H1 (cell line): ENCODE measurements at regions not wholly inside any gene's neighbourhood (a gene's known extent, or its start where the extent isn't known, plus 50 kb on each side); places are given as distances from the start of the nearest gene placed in this dataset.

Experiments
- CTCF ChIA-PET: fragments of 300-600 bp; sonication (Branson Sonifier 250); formaldehyde crosslinking; loops from one replicate; lab custom pipeline; 2021; ENCODE audit not compliant: partially characterized antibody; lab: Charles Lee
- POLR2A ChIA-PET: fragments of 300-600 bp; sonication (Branson Sonifier 250); formaldehyde crosslinking; loops from one replicate; lab custom pipeline; 2021; ENCODE audit warnings: inconsistent platforms; ENCODE audit not compliant: partially characterized antibody; lab: Charles Lee
- DNase-seq, 2 experiments: peaks; one replicate each; pipeline versions ENCODE4 v3.0.0 to v3.0.0-alpha.2; 2010 to 2022; ENCODE audit warnings: low spot score in 2 of 2, low read depth in 1 of 2, mixed read lengths in 1 of 2
- FAIRE-seq: peaks from 2 replicates; lab custom pipeline; 2011; peaks lifted over from hg19 to GRCh38; lab: Jason Lieb, UNC
- H2AFZ ChIP-seq: 2 replicates; pipeline ENCODE4 v1.8.1; 2012; ENCODE audit warnings: low read length, inconsistent platforms
- H2AK5ac ChIP-seq: 2 replicates; pipeline ENCODE4 v1.6.1; 2013; ENCODE audit warnings: low read depth, low read length
- H2BK120ac ChIP-seq: replicated peaks from 2 replicates; pipeline ENCODE3; 2013; ENCODE audit warnings: low read depth, low read length, inconsistent platforms
- H2BK12ac ChIP-seq: 2 replicates; pipeline ENCODE4 v1.6.1; 2013; ENCODE audit warnings: low read depth, low read length
- H2BK15ac ChIP-seq: 2 replicates; pipeline ENCODE4 v1.6.1; 2013; ENCODE audit warnings: low read length
- H2BK20ac ChIP-seq: 2 replicates; pipeline ENCODE4 v1.6.1; 2013; ENCODE audit warnings: low read length
- H2BK5ac ChIP-seq: 2 replicates; pipeline ENCODE4 v1.6.1; 2013; ENCODE audit warnings: low read depth, low read length
- H3K14ac ChIP-seq: 2 replicates; pipeline ENCODE4 v1.6.1; 2013; ENCODE audit warnings: inconsistent platforms; ENCODE audit not compliant: insufficient read length
- H3K18ac ChIP-seq: 2 replicates; pipeline ENCODE4 v1.6.1; 2013; ENCODE audit warnings: low read length; ENCODE audit errors: extremely low read depth
- H3K23ac ChIP-seq: 2 replicates; pipeline ENCODE4 v1.6.1; 2013; ENCODE audit warnings: inconsistent platforms; ENCODE audit not compliant: insufficient read length
- H3K23me2 ChIP-seq: 2 replicates; pipeline ENCODE4 v1.6.1; 2013; ENCODE audit warnings: low read depth, low read length
- H3K27ac ChIP-seq: 2 replicates; pipeline ENCODE4 v1.6.1; 2011; ENCODE audit warnings: low read depth, low read length, inconsistent platforms
- H3K27me3 ChIP-seq, 4 experiments: replicated peaks in 1 of 4; 1 replicate in 1 of 4; 2 replicates in 3 of 4; pipeline versions ENCODE4 v1.6.1 to v1.8.1; 2011 to 2013; ENCODE audit warnings: low read length in 3 of 4, mild to moderate bottlenecking in 3 of 4, inconsistent platforms in 2 of 4, mixed read lengths in 2 of 4, moderate library complexity in 1 of 4; ENCODE audit not compliant: control insufficient read depth in 3 of 4, insufficient read depth in 3 of 4; ENCODE audit errors: extremely low read depth in 1 of 4
- H3K36me3 ChIP-seq, 4 experiments: 2 replicates each; pipeline versions ENCODE4 v1.6.1 to v1.8.1; 2011 to 2013; ENCODE audit warnings: mild to moderate bottlenecking in 4 of 4, low read length in 3 of 4, moderate library complexity in 2 of 4, control low read depth in 1 of 4, inconsistent platforms in 1 of 4; ENCODE audit not compliant: insufficient read depth in 4 of 4, control insufficient read depth in 2 of 4
- H3K4ac ChIP-seq: replicated peaks from 2 replicates; pipeline ENCODE3; 2013; ENCODE audit warnings: low read length, low read depth, mixed read lengths, inconsistent platforms; ENCODE audit not compliant: insufficient read length
- H3K4me1 ChIP-seq, 4 experiments: replicated peaks in 1 of 4; 1 replicate in 1 of 4; 2 replicates in 3 of 4; pipeline versions ENCODE4 v1.6.1 to v1.8.1; 2011 to 2013; ENCODE audit warnings: low read length in 3 of 4, inconsistent platforms in 2 of 4, mixed read lengths in 1 of 4; ENCODE audit not compliant: insufficient read depth in 4 of 4, control insufficient read depth in 3 of 4
- H3K4me2 ChIP-seq, 2 experiments: 2 replicates each; pipeline versions ENCODE4 v1.6.1 to v1.8.1; 2011 to 2013; ENCODE audit warnings: low read depth in 2 of 2, low read length in 2 of 2, control low read depth in 1 of 2, inconsistent platforms in 1 of 2, mild to moderate bottlenecking in 1 of 2; ENCODE audit not compliant: insufficient read depth in 1 of 2
- H3K4me3 ChIP-seq, 4 experiments: fragments of 200-600, 300-600 bp in 1 of 4; sonication (generic), shearing (Covaris generic), sonication (Bioruptor Twin) in 1 of 4; 2 replicates each; pipeline versions ENCODE4 v1.5.1 to v1.8.1; 2011 to 2016; ENCODE audit warnings: low read length in 4 of 4, low read depth in 3 of 4, control low read depth in 2 of 4, inconsistent platforms in 2 of 4, mild to moderate bottlenecking in 2 of 4, mixed read lengths in 1 of 4, moderate library complexity in 1 of 4; ENCODE audit not compliant: insufficient read depth in 2 of 4; ENCODE audit errors: extremely low read depth in 1 of 4
- H3K56ac ChIP-seq: replicated peaks from 2 replicates; pipeline ENCODE3; 2013; ENCODE audit warnings: low read depth, mild to moderate bottlenecking, mixed read lengths, low read length, inconsistent platforms; ENCODE audit not compliant: insufficient read length
- H3K79me1 ChIP-seq: 2 replicates; pipeline ENCODE4 v1.6.1; 2013; ENCODE audit warnings: low read depth, low read length, control low read depth
- H3K79me2 ChIP-seq, 2 experiments: 2 replicates each; pipeline versions ENCODE4 v1.6.1 to v1.8.1; 2012 to 2013; ENCODE audit warnings: low read length in 2 of 2, mild to moderate bottlenecking in 2 of 2, inconsistent platforms in 1 of 2; ENCODE audit not compliant: insufficient read depth in 2 of 2, control insufficient read depth in 1 of 2
- H3K9ac ChIP-seq, 4 experiments: replicated peaks in 1 of 4; 1 replicate in 1 of 4; 2 replicates in 3 of 4; pipeline versions ENCODE4 v1.6.1 to v1.8.1; 2011 to 2013; ENCODE audit warnings: low read depth in 3 of 4, low read length in 3 of 4, control low read depth in 2 of 4, mild to moderate bottlenecking in 2 of 4, moderate library complexity in 2 of 4, inconsistent platforms in 1 of 4; ENCODE audit errors: extremely low read depth in 1 of 4
- H3K9me3 ChIP-seq, 2 experiments: 2 replicates each; pipeline versions ENCODE4 v1.6.1 to v1.8.1; 2012 to 2013; ENCODE audit warnings: mild to moderate bottlenecking in 2 of 2, moderate library complexity in 2 of 2, control low read depth in 1 of 2, inconsistent platforms in 1 of 2, low read depth in 1 of 2, low read length in 1 of 2, mixed read lengths in 1 of 2; ENCODE audit not compliant: insufficient read depth in 2 of 2
- H4K20me1 ChIP-seq, 2 experiments: replicated peaks in 1 of 2; 2 replicates each; pipeline versions ENCODE3 to v1.8.1; 2011 to 2013; ENCODE audit warnings: inconsistent platforms in 2 of 2, low read length in 2 of 2, mild to moderate bottlenecking in 1 of 2; ENCODE audit not compliant: insufficient read depth in 2 of 2, control insufficient read depth in 1 of 2
- H4K5ac ChIP-seq: 2 replicates; pipeline ENCODE4 v1.6.1; 2013; ENCODE audit warnings: low read length, low read depth, mixed read lengths, inconsistent platforms; ENCODE audit not compliant: insufficient read length
- H4K8ac ChIP-seq: 2 replicates; pipeline ENCODE4 v1.8.0; 2013; ENCODE audit warnings: mild to moderate bottlenecking, moderate library complexity, low read length, inconsistent platforms; ENCODE audit not compliant: insufficient read depth; ENCODE audit errors: extremely low read depth
- H4K91ac ChIP-seq: replicated peaks from 2 replicates; pipeline ENCODE3; 2013; ENCODE audit warnings: low read length, mixed read lengths, inconsistent platforms; ENCODE audit not compliant: insufficient read length
- BACH1 ChIP-seq: IDR thresholded peaks from 2 replicates; pipeline ENCODE4 v1.6.1; 2012; ENCODE audit warnings: low read length, improper control_type of control experiment
- CBX8 ChIP-seq: fragments of 300-800, 300-1000 bp; sonication (generic); IDR thresholded peaks from 2 replicates; pipeline ENCODE4 v1.7.1; 2016; ENCODE audit warnings: low read depth, low read length, borderline replicate concordance
- CTCF ChIP-seq, 3 experiments: IDR thresholded peaks; 1 replicate in 2 of 3; 2 replicates in 1 of 3; pipeline versions ENCODE4 v1.5.1 to v1.6.1; 2011; ENCODE audit warnings: low read length in 3 of 3, mild to moderate bottlenecking in 3 of 3, inconsistent platforms in 2 of 3, low read depth in 1 of 3, moderate library complexity in 1 of 3; ENCODE audit not compliant: insufficient read depth in 1 of 3; ENCODE audit errors: control extremely low read depth in 1 of 3
- GABPA ChIP-seq: IDR thresholded peaks from 2 replicates; pipeline ENCODE4 v1.6.1; 2011; ENCODE audit warnings: mild to moderate bottlenecking, low read length, moderate library complexity, borderline replicate concordance; ENCODE audit not compliant: insufficient read depth
- JUND ChIP-seq: IDR thresholded peaks from 2 replicates; pipeline ENCODE4 v1.6.1; 2011; ENCODE audit warnings: mild to moderate bottlenecking, improper control_type of control experiment, low read length
- POU5F1 ChIP-seq: IDR thresholded peaks from 2 replicates; pipeline ENCODE4 v1.6.1; 2011; ENCODE audit warnings: low read depth, mild to moderate bottlenecking, low read length, moderate library complexity
- RFX5 ChIP-seq: IDR thresholded peaks from 2 replicates; pipeline ENCODE4 v1.6.1; 2011; ENCODE audit warnings: low read depth, low read length, improper control_type of control experiment, borderline replicate concordance
- TEAD4 ChIP-seq: IDR thresholded peaks from 2 replicates; pipeline ENCODE4 v1.6.1; 2012; ENCODE audit warnings: low read depth, low read length, inconsistent platforms, mixed read lengths
- YY1 ChIP-seq: IDR thresholded peaks from 2 replicates; pipeline ENCODE4 v1.6.1; 2011; ENCODE audit warnings: low read depth, mild to moderate bottlenecking, low read length
- WGBS, 2 experiments: shearing (Covaris generic) in 1 of 2; methylation state at CpG; one replicate each; pipeline versions ENCODE4 v1.1.6 to v1.1.7; 2013 to 2015; ENCODE audit warnings: low lambda C conversion rate in 2 of 2, mixed read lengths in 2 of 2, inconsistent platforms in 1 of 2, low coverage in 1 of 2, missing lambda C conversion rate in 1 of 2; ENCODE audit not compliant: insufficient replicate concordance in 2 of 2, insufficient coverage in 1 of 2, insufficient read length in 1 of 2; ENCODE audit errors: extremely low coverage in 1 of 2, missing lambda C conversion rate in 1 of 2; 5-methylcytosine and 5-hydroxymethylcytosine counted together

GRCh38 chr14:25841226-25841625 lies 756.6 kb downstream of the NOVA1 start:
- 96% methylated on average over 2 of the region's 2 CpGs; no CpG with 5 or more reads in 1 of the 2 experiments for WGBS, 2 experiments
- no peak overlapping the region for H3K56ac ChIP-seq
- no peak overlapping the region for H3K9ac ChIP-seq
- H2AFZ ChIP-seq, result no peak overlapping the region
- no peak overlapping the region for H4K5ac ChIP-seq
- no peak overlapping the region for H3K14ac ChIP-seq
- H3K4me2 ChIP-seq, result no peak overlapping the region
- H4K20me1 ChIP-seq, result no peaks in the 10 kb centered on the region
- no peak overlapping the region for H4K91ac ChIP-seq
- POLR2A ChIA-PET, result no interaction called here
- CTCF ChIA-PET, result interaction anchor here (0.8 kb wide), 1 partner anchor 167 kb away, joined by 3 read pairs; no protein-coding TSS in a partner anchor
- H3K4ac ChIP-seq, result no peak overlapping the region
- H3K4me1 ChIP-seq, result no peaks in the 10 kb centered on the region
- H4K8ac ChIP-seq, result no peak overlapping the region
- H3K79me1 ChIP-seq, result no peaks in the 10 kb centered on the region
- no peak overlapping the region for H2BK20ac ChIP-seq
- H3K23me2 ChIP-seq, result no peaks in the 10 kb centered on the region
- FAIRE-seq (no peak), DNase-seq (no peak)
- H3K4me3 ChIP-seq, result no peak overlapping the region
- no peaks in the 10 kb centered on the region for H3K9me3 ChIP-seq
- no peak overlapping the region for H2AK5ac ChIP-seq
- no peaks in the 10 kb centered on the region for H3K79me2 ChIP-seq
- H2BK120ac ChIP-seq, result no peak overlapping the region
- no peak overlapping the region for H2BK15ac ChIP-seq
- no peak overlapping the region for H3K18ac ChIP-seq
- H2BK12ac ChIP-seq, result no peak overlapping the region
- no peak overlapping the region for H3K27ac ChIP-seq
- H3K36me3 ChIP-seq, result no peaks in the 10 kb centered on the region
- H2BK5ac ChIP-seq, result no peak overlapping the region
- no peak overlapping the region for H3K23ac ChIP-seq
- no peaks in the 10 kb centered on the region for H3K27me3 ChIP-seq
- TF ChIP-seq POU5F1 (no peak), JUND (no peak), YY1 (no peak), CTCF (IDR thresholded peaks at IDR 0.05; ENCODE audit: control extremely low read depth in 1 of 3, insufficient read depth in 1 of 3, low read depth in 1 of 3, low read length in 3 of 3) (no peak), BACH1 (no peak), CBX8 (no peak), GABPA (no peak), RFX5 (no peak), TEAD4 (no peak)
